Spleen (tissue), 11 donors: ENCODE measurements at regions not wholly inside any gene's neighbourhood (a gene's known extent, or its start where the extent isn't known, plus 50 kb on each side); places are given as distances from the start of the nearest gene placed in this dataset.

Source experiments
- DNase-seq: peaks from one replicate; pipeline ENCODE4 v3.0.0-alpha.2; 2020
- H3K27ac ChIP-seq, 8 donors: fragments of 200-600 bp; sonication (generic) in 7 of 8; 1 replicate in 4 of 8; 2 replicates in 4 of 8; pipeline versions ENCODE4 v1.5.0 to v1.8.0; 2016 to 2021; ENCODE audit warnings: inconsistent platforms in 4 of 8, mild to moderate bottlenecking in 4 of 8, moderate library complexity in 1 of 8
- H3K27me3 ChIP-seq, 7 donors: fragments of 200-600 bp; sonication (generic) in 6 of 7; replicated peaks in 1 of 7; 1 replicate in 4 of 7; 2 replicates in 3 of 7; pipeline versions ENCODE4 v1.5.0 to v1.8.0; 2016 to 2021; ENCODE audit warnings: inconsistent platforms in 3 of 7, mild to moderate bottlenecking in 1 of 7
- H3K36me3 ChIP-seq, 6 donors: fragments of 200-600 bp; sonication (generic) in 5 of 6; 1 replicate in 4 of 6; 2 replicates in 2 of 6; pipeline versions ENCODE4 v1.5.0 to v1.8.0; 2016 to 2021; ENCODE audit warnings: inconsistent platforms in 2 of 6
- H3K4me1 ChIP-seq, 6 donors: fragments of 200-600 bp; sonication (generic) in 5 of 6; 1 replicate in 3 of 6; 2 replicates in 3 of 6; pipeline versions ENCODE4 v1.5.0 to v1.8.0; 2016 to 2021; ENCODE audit warnings: inconsistent platforms in 3 of 6
- H3K4me3 ChIP-seq, 8 donors: fragments of 200-600 bp; sonication (generic) in 7 of 8; 1 replicate in 4 of 8; 2 replicates in 4 of 8; pipeline versions ENCODE4 v1.5.0 to v1.8.0; 2016 to 2021; ENCODE audit warnings: inconsistent platforms in 4 of 8, mild to moderate bottlenecking in 4 of 8, moderate library complexity in 2 of 8
- H3K9me3 ChIP-seq, 8 donors: fragments of 200-600 bp; sonication (generic) in 7 of 8; 1 replicate in 4 of 8; 2 replicates in 4 of 8; pipeline versions ENCODE4 v1.5.0 to v1.8.0; 2016 to 2021; ENCODE audit warnings: inconsistent platforms in 4 of 8
- POLR2A ChIP-seq, 3 donors: fragments of 450-650 bp; IDR thresholded peaks; one replicate each; pipeline ENCODE4 v1.5.1; 2017; ENCODE audit warnings: antibody characterized with exemption in 3 of 3, mild to moderate bottlenecking in 1 of 3
- POLR2AphosphoS5 ChIP-seq, 3 donors: sonication (generic); formaldehyde crosslinking; IDR thresholded peaks; one replicate each; pipeline ENCODE4 v1.5.1; 2017; ENCODE audit warnings: antibody characterized with exemption in 3 of 3
- WGBS, 5 donors: extraction: QIAGEN DNeasy Blood & Tissue Kit in 3 of 5; methylation state at CpG; one replicate each; pipeline versions ENCODE4 v1.1.5 to v1.1.7; 2013 to 2018; 5-methylcytosine and 5-hydroxymethylcytosine counted together
- intact Hi-C: fragments of 100-400 bp; cut with DNase I; formaldehyde crosslinking; loops from one replicate; pipeline ENCODE4 v1.15.0; 2023; ENCODE audit warnings: low total_unique reads
- TF ChIP-seq, protein P1 (sequence below), 11 experiments: fragments of 200-600 bp in 7 of 11; fragments of 450-650 bp in 4 of 11; sonication (generic) in 4 of 11; IDR thresholded peaks in 8 of 11; conservative IDR thresholded peaks in 3 of 11; 1 replicate in 7 of 11; 2 replicates in 4 of 11; pipeline versions ENCODE4 v1.4.0 to v1.8.0; 2016 to 2021; ENCODE audit warnings: antibody characterized with exemption in 11 of 11, inconsistent platforms in 4 of 11, mild to moderate bottlenecking in 1 of 11
- donor health status: healthy with polysubstance abuse.
- donor health status: DM: no; HTN: no; CAD: no; lungs with moderate emphysema.
- donor health status: DM: no; HTN: no; CAD: no.
- donor health status: Bipolar disorder and iron deficiency.
- donor health status: healthy.
- donor health status: DM: no; HTN: no; CAD: no.
- donor health status: DM: yes; HTN: yes; CAD: no.

DNA sequence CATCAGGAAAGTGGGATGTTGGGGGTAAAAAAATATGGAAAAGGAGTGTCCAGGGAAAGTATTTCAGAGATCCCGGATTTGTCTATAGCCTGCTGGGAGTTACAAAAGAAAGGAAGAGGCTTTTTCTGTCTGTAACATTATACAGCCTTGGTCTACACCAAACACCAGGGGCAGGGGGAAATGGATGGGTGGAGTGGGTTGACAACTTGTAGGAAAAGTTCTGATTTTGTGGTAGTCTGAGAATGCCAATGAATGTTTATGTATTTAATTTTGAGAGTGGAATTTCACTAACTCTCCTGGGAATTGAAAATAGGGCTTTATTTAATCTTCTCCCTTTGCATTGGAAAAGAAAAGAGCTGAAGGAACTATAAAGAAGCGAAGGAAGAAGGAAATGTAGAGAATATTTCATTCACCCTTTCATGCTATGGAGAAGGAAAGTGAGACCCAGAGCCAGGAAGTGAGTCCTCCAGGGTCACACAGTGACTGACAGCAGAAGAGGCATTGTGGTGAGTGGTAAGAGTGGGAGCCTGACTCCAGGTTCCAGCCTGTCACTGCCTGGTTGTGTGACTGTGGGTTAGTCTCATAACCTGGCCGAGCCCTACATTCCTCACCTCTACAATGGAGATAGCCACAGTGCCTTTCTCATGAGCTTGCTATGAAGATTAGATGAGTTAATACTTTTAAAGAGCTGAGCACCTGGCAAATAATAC, 346.3 kb upstream of the TNP1 start:
- WGBS, 5 donors: 75 to 89% (median 81%) methylated on average over 3 of the region's 3 CpGs
- intact Hi-C loops: no loop called here
- H3K4me3 ChIP-seq: no peak overlapping the region
- H3K9me3 ChIP-seq: peaks cover 0 to 18% (median 9%) of the 10 kb centered on the region in 8 donors
- H3K4me1 ChIP-seq: no peaks in the 10 kb centered on the region
- H3K36me3 ChIP-seq: no peaks in the 10 kb centered on the region
- H3K27me3 ChIP-seq: peaks cover 0 to 56% (median 0%) of the 10 kb centered on the region in 7 donors
- DNase-seq: no peak
- no peak overlapping the region for H3K27ac ChIP-seq
- no peak for TF ChIP-seq POLR2A (IDR thresholded peaks at IDR 0.05)
- TF ChIP-seq, protein P1, sequence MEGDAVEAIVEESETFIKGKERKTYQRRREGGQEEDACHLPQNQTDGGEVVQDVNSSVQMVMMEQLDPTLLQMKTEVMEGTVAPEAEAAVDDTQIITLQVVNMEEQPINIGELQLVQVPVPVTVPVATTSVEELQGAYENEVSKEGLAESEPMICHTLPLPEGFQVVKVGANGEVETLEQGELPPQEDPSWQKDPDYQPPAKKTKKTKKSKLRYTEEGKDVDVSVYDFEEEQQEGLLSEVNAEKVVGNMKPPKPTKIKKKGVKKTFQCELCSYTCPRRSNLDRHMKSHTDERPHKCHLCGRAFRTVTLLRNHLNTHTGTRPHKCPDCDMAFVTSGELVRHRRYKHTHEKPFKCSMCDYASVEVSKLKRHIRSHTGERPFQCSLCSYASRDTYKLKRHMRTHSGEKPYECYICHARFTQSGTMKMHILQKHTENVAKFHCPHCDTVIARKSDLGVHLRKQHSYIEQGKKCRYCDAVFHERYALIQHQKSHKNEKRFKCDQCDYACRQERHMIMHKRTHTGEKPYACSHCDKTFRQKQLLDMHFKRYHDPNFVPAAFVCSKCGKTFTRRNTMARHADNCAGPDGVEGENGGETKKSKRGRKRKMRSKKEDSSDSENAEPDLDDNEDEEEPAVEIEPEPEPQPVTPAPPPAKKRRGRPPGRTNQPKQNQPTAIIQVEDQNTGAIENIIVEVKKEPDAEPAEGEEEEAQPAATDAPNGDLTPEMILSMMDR (IDR thresholded peaks at IDR 0.05 in 8 of 11, conservative IDR thresholded peaks at IDR 0.05 in 3 of 11): no peak
- no peak for TF ChIP-seq POLR2AphosphoS5 (IDR thresholded peaks at IDR 0.05)

DNA sequence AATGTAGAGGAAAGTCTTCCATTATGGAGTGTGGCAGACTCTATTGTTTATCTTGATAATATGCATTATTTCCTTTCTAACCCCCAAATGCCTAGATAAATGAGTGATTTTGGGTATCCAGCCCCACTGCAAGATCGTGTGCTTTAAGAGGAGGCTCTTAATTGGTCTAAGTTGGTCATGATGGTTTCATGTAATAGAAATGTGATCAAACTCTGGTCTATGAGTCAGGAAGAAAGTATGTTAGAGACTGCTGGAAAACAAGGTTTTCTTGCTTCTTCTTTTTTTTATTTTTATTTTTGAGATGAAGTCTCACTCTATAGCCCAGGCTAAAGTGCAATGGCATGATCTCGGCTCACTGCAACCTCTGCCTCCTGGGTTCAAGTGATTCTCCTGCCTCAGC, 344.5 kb upstream of the TNP1 start:
- no peak for DNase-seq
- TF ChIP-seq POLR2AphosphoS5 (IDR thresholded peaks at IDR 0.05) (no peak), POLR2A (IDR thresholded peaks at IDR 0.05) (no peak)
- TF ChIP-seq, protein P1 (IDR thresholded peaks at IDR 0.05 in 8 of 11, conservative IDR thresholded peaks at IDR 0.05 in 3 of 11): no peak
- Histone ChIP-seq H3K27me3 (peaks cover 0 to 43% (median 0%) of the 10 kb centered on the region in 7 donors), H3K27ac (no peak overlapping the region), H3K9me3 (peaks cover 0 to 18% (median 9%) of the 10 kb centered on the region in 8 donors), H3K36me3 (no peaks in the 10 kb centered on the region), H3K4me1 (no peaks in the 10 kb centered on the region), H3K4me3 (no peak overlapping the region)
- intact Hi-C loops: no loop called here
- 77 to 93% (median 86%) methylated on average over 2 of the region's 2 CpGs for WGBS, 5 donors

DNA sequence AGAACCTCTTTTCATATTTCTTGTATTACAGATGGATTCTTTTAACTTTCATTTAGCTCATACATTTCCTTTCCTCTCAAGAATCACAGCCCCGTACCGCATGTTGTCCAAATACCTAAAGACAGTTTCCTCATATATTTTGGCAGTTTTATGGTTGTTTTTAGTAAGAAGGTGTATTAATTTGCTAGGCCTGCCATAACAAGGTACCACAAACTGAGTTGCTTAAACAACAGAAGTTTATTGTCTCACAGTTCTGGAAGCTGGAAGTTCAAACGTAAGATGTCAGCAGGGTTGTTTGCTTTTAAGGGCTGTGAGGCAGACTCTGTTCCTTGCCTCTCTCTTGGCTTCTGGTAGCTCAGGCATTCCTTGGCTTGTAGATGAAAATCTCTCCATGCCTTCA, 343.2 kb upstream of the TNP1 start:
- H3K4me1 ChIP-seq: no peaks in the 10 kb centered on the region
- DNase-seq: no peak
- peaks cover 0 to 37% (median 0%) of the 10 kb centered on the region in 7 donors for H3K27me3 ChIP-seq
- intact Hi-C loops: no loop called here
- H3K36me3 ChIP-seq: no peaks in the 10 kb centered on the region
- no peak overlapping the region for H3K4me3 ChIP-seq
- TF ChIP-seq, protein P1 (IDR thresholded peaks at IDR 0.05 in 8 of 11, conservative IDR thresholded peaks at IDR 0.05 in 3 of 11): no peak
- TF ChIP-seq POLR2AphosphoS5 (IDR thresholded peaks at IDR 0.05) (no peak), POLR2A (IDR thresholded peaks at IDR 0.05) (no peak)
- 93 to 100% (median 98%) methylated on average over 3 of the region's 3 CpGs for WGBS, 5 donors
- peaks cover 0 to 18% (median 9%) of the 10 kb centered on the region in 8 donors for H3K9me3 ChIP-seq
- no peak overlapping the region for H3K27ac ChIP-seq

DNA sequence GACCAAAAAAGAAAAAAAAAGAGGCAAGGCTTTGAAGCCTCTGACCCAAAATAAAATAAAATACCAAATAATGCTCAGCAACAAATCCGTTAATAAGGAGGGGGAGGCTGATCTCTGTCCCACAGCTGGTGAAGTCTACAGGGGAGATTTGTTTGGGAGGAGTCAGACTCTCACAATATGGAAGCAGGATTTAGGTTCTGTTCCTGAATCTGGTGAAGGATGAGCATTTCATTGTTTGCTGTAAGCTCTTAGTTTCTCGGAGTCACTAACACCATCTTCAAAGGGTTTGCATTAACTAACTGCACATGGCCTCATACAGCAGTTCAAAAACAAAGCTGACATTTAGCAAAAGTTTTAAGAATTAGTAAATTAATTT, 339.4 kb upstream of the TNP1 start:
- Histone ChIP-seq H3K36me3 (no peaks in the 10 kb centered on the region), H3K4me1 (no peaks in the 10 kb centered on the region), H3K27me3 (peaks cover 0 to 2% (median 0%) of the 10 kb centered on the region in 7 donors), H3K27ac (no peak overlapping the region), H3K9me3 (peaks cover 0 to 26% (median 16%) of the 10 kb centered on the region in 8 donors), H3K4me3 (no peak overlapping the region)
- intact Hi-C loops: no loop called here
- WGBS, 5 donors: 79 to 90% (median 87%) methylated on average over 2 of the region's 2 CpGs
- TF ChIP-seq, protein P1 (IDR thresholded peaks at IDR 0.05 in 8 of 11, conservative IDR thresholded peaks at IDR 0.05 in 3 of 11): no peak
- TF ChIP-seq POLR2A (IDR thresholded peaks at IDR 0.05): no peak
- no peak for TF ChIP-seq POLR2AphosphoS5 (IDR thresholded peaks at IDR 0.05)
- DNase-seq: no peak
